ENCODE measurements at regions not wholly inside any gene's neighbourhood (a gene's known extent, or its start where the extent isn't known, plus 50 kb on each side); places are given as distances from the start of the nearest gene placed in this dataset.

DNA sequence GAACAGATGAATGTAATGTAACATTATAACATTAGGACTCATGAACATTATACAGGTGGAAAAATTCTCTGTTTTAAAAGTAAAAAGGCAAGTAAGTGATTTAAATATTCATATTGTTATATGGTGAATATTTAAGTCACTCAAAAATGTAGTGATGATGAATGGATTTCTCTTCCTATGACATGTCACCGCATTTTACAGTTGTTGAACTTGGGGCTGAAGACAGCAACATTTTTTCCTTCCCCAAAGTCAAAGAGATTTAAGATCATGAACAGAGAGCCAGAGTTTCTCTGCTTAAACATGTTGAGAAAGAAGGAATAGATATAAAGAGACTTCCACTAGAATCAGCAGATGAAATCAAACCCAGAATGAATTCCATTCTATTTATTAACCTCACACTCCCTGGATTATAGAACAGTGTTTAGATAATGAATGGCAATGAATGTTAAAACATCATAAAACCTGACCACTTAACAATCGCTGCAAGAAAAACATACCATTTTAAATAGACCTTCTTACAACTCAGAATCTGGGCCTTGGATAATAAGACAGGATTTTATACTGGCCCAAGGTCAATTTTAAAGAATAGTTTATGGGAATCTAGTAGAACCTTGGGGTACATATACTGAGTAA, 163.6 kb upstream of the SIX2 start:
- ATAC-seq (no peak), DNase-seq (ENCODE audit: low read depth in 1 of 2, low spot score in 1 of 2) (no peak), FAIRE-seq (peak; percentile 46)
- TF ChIP-seq NPAS2 (CRISPR knock-in tag; IDR thresholded peaks at IDR 0.05; ENCODE audit: borderline replicate concordance) (no peak), MYC (IDR thresholded peaks at IDR 0.05; ENCODE audit: borderline replicate concordance, low read length) (no peak), CHD4 (IDR thresholded peaks at IDR 0.05; ENCODE audit: borderline replicate concordance) (no peak), EP300 (IDR thresholded peaks at IDR 0.05) (no peak), HOXB13 (CRISPR knock-in tag; IDR thresholded peaks at IDR 0.05; ENCODE audit: low read depth) (no peak), JUNB (IDR thresholded peaks at IDR 0.05) (no peak), BHLHE40 (IDR thresholded peaks at IDR 0.05; ENCODE audit: low read depth, low read length) (no peak), HOXB5 (CRISPR knock-in tag; IDR thresholded peaks at IDR 0.05) (no peak), TFCP2L1 (CRISPR knock-in tag; IDR thresholded peaks at IDR 0.05) (no peak), RCOR1 (IDR thresholded peaks at IDR 0.05; ENCODE audit: low read depth, low read length) (no peak), HOXA7 (CRISPR knock-in tag; IDR thresholded peaks at IDR 0.05) (no peak), POLR2AphosphoS2 (conservative IDR thresholded peaks at IDR 0.05; ENCODE audit: low read length) (no peak), KDM5A (IDR thresholded peaks at IDR 0.05) (no peak)
- TF ChIP-seq, protein P1, sequence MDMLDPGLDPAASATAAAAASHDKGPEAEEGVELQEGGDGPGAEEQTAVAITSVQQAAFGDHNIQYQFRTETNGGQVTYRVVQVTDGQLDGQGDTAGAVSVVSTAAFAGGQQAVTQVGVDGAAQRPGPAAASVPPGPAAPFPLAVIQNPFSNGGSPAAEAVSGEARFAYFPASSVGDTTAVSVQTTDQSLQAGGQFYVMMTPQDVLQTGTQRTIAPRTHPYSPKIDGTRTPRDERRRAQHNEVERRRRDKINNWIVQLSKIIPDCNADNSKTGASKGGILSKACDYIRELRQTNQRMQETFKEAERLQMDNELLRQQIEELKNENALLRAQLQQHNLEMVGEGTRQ (IDR thresholded peaks at IDR 0.05), result no peak
- TF ChIP-seq, protein P2, sequence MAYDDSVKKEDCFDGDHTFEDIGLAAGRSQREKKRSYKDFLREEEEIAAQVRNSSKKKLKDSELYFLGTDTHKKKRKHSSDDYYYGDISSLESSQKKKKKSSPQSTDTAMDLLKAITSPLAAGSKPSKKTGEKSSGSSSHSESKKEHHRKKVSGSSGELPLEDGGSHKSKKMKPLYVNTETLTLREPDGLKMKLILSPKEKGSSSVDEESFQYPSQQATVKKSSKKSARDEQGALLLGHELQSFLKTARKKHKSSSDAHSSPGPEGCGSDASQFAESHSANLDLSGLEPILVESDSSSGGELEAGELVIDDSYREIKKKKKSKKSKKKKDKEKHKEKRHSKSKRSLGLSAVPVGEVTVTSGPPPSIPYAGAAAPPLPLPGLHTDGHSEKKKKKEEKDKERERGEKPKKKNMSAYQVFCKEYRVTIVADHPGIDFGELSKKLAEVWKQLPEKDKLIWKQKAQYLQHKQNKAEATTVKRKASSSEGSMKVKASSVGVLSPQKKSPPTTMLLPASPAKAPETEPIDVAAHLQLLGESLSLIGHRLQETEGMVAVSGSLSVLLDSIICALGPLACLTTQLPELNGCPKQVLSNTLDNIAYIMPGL (CRISPR knock-in tag; IDR thresholded peaks at IDR 0.05; ENCODE audit: borderline replicate concordance), result no peak
- Histone ChIP-seq H3K4me2 (peak overlapping the region; percentile 51), H3K9me3 (no peaks in the 10 kb centered on the region), H3K27ac (peak overlapping the region; percentile 6 to 27; a peak in 3 of 6 replicates), H3K4me1 (peaks cover 27% of the 10 kb centered on the region), H3K4me3 (no peak overlapping the region)
- WGBS (ENCODE audit: missing lambda C conversion rate), result 84% methylated on average over 2 of the region's 2 CpGs
- ChIA-PET POLR2A (interaction anchor here (1.0 kb wide), 1 partner anchor 65 kb away, joined by 5 read pairs; no protein-coding TSS in a partner anchor), CTCF (interaction anchor here (0.7 to 3.1 kb wide), 8 partner anchors 46 to 322 kb away, joined by 3 to 13 read pairs (median 5); no protein-coding TSS in a partner anchor)

DNA sequence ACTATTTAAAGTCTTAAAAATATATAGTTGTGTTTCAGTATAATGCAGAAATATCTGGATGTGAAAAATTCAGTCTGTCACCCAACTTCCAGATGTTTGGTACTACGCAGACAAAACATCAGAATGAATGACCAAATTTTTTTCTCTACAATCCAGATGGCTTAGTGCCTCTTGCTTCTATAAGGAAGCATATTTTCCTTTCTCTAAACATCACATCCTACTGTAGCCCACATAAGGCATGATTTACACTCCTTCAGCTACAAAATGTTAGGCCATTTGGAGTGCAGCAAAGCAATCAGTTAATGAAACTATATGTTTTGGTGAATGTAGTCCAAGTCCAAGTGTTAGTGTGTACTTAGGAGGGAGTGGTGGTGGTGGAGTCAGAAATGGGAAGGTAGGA, 162.9 kb upstream of the SIX2 start:
- FAIRE-seq (no peak), ATAC-seq (no peak), DNase-seq (ENCODE audit: low read depth in 1 of 2, low spot score in 1 of 2) (no peak)
- 90% methylated on average over 1 of the region's 1 CpG for WGBS (ENCODE audit: missing lambda C conversion rate)
- ChIA-PET CTCF (interaction anchor here (0.7 to 2.2 kb wide), 4 partner anchors 45 to 198 kb away, joined by 3 to 10 read pairs (median 5); no protein-coding TSS in a partner anchor), POLR2A (no interaction called here)
- Histone ChIP-seq H3K4me1 (peaks cover 29% of the 10 kb centered on the region), H3K27ac (peak overlapping the region; percentile 27 to 31; a peak in 2 of 6 replicates), H3K4me3 (no peak overlapping the region), H3K9me3 (no peaks in the 10 kb centered on the region), H3K4me2 (no peak overlapping the region)
- no peak for TF ChIP-seq ZC3H11A (IDR thresholded peaks at IDR 0.05)
- no peak for TF ChIP-seq JUNB (IDR thresholded peaks at IDR 0.05)
- no peak for TF ChIP-seq PHF8 (IDR thresholded peaks at IDR 0.05; ENCODE audit: borderline replicate concordance, low read depth)
- TF ChIP-seq RNF2 (IDR thresholded peaks at IDR 0.05; ENCODE audit: borderline replicate concordance, low read depth), result no peak
- TF ChIP-seq NPAS2 (CRISPR knock-in tag; IDR thresholded peaks at IDR 0.05; ENCODE audit: borderline replicate concordance), result no peak
- no peak for TF ChIP-seq TP53 (CRISPR knock-in tag; IDR thresholded peaks at IDR 0.05)
- TF ChIP-seq, protein P3, sequence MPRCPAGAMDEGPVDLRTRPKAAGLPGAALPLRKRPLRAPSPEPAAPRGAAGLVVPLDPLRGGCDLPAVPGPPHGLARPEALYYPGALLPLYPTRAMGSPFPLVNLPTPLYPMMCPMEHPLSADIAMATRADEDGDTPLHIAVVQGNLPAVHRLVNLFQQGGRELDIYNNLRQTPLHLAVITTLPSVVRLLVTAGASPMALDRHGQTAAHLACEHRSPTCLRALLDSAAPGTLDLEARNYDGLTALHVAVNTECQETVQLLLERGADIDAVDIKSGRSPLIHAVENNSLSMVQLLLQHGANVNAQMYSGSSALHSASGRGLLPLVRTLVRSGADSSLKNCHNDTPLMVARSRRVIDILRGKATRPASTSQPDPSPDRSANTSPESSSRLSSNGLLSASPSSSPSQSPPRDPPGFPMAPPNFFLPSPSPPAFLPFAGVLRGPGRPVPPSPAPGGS (IDR thresholded peaks at IDR 0.05), result no peak
- no peak for TF ChIP-seq RARB (CRISPR knock-in tag; IDR thresholded peaks at IDR 0.05)
- TF ChIP-seq, protein P4, sequence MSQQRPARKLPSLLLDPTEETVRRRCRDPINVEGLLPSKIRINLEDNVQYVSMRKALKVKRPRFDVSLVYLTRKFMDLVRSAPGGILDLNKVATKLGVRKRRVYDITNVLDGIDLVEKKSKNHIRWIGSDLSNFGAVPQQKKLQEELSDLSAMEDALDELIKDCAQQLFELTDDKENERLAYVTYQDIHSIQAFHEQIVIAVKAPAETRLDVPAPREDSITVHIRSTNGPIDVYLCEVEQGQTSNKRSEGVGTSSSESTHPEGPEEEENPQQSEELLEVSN (IDR thresholded peaks at IDR 0.05; ENCODE audit: borderline replicate concordance, low read depth), result no peak
- no peak for TF ChIP-seq POLR2AphosphoS2 (conservative IDR thresholded peaks at IDR 0.05; ENCODE audit: low read length)
- no peak for TF ChIP-seq EHF (CRISPR knock-in tag; IDR thresholded peaks at IDR 0.05)
- TF ChIP-seq, protein P5, sequence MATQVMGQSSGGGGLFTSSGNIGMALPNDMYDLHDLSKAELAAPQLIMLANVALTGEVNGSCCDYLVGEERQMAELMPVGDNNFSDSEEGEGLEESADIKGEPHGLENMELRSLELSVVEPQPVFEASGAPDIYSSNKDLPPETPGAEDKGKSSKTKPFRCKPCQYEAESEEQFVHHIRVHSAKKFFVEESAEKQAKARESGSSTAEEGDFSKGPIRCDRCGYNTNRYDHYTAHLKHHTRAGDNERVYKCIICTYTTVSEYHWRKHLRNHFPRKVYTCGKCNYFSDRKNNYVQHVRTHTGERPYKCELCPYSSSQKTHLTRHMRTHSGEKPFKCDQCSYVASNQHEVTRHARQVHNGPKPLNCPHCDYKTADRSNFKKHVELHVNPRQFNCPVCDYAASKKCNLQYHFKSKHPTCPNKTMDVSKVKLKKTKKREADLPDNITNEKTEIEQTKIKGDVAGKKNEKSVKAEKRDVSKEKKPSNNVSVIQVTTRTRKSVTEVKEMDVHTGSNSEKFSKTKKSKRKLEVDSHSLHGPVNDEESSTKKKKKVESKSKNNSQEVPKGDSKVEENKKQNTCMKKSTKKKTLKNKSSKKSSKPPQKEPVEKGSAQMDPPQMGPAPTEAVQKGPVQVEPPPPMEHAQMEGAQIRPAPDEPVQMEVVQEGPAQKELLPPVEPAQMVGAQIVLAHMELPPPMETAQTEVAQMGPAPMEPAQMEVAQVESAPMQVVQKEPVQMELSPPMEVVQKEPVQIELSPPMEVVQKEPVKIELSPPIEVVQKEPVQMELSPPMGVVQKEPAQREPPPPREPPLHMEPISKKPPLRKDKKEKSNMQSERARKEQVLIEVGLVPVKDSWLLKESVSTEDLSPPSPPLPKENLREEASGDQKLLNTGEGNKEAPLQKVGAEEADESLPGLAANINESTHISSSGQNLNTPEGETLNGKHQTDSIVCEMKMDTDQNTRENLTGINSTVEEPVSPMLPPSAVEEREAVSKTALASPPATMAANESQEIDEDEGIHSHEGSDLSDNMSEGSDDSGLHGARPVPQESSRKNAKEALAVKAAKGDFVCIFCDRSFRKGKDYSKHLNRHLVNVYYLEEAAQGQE (IDR thresholded peaks at IDR 0.05), result no peak
- TF ChIP-seq MYC (IDR thresholded peaks at IDR 0.05; ENCODE audit: borderline replicate concordance, low read length), result no peak
- TF ChIP-seq RAD21 (conservative IDR thresholded peaks at IDR 0.05 in 1 of 2, IDR thresholded peaks at IDR 0.05 in 1 of 2), result no peak
- no peak for TF ChIP-seq KDM5A (IDR thresholded peaks at IDR 0.05)
- no peak for TF ChIP-seq HDAC2 (IDR thresholded peaks at IDR 0.05)
- no peak for TF ChIP-seq CBX2 (IDR thresholded peaks at IDR 0.05; ENCODE audit: borderline replicate concordance, low read depth)

All from A549 (cell line).